Gastrocnemius medialis (tissue), 4 donors: ENCODE measurements at regions not wholly inside any gene's neighbourhood (a gene's known extent, or its start where the extent isn't known, plus 50 kb on each side); places are given as distances from the start of the nearest gene placed in this dataset.
"Not testable (repeated sequence)": the region's sequence is repeated elsewhere in the genome, so short reads cannot be mapped to it uniquely, and the experiment has no call there.

Experiments used
- CTCF ChIP-seq, 5 experiments: fragments of 450-650 bp in 3 of 5; fragments of 200-600 bp in 2 of 5; sonication (generic) in 2 of 5; IDR thresholded peaks in 4 of 5; conservative IDR thresholded peaks in 1 of 5; 1 replicate in 4 of 5; 2 replicates in 1 of 5; pipeline ENCODE4 v1.5.1; 2016 to 2019; ENCODE audit warnings: antibody characterized with exemption in 5 of 5, mild to moderate bottlenecking in 3 of 5, moderate library complexity in 3 of 5
- POLR2A ChIP-seq, 2 donors: fragments of 450-650 bp; IDR thresholded peaks; one replicate each; pipeline ENCODE4 v1.6.1; 2017; ENCODE audit warnings: antibody characterized with exemption in 2 of 2, mild to moderate bottlenecking in 2 of 2, moderate library complexity in 2 of 2

DNA sequence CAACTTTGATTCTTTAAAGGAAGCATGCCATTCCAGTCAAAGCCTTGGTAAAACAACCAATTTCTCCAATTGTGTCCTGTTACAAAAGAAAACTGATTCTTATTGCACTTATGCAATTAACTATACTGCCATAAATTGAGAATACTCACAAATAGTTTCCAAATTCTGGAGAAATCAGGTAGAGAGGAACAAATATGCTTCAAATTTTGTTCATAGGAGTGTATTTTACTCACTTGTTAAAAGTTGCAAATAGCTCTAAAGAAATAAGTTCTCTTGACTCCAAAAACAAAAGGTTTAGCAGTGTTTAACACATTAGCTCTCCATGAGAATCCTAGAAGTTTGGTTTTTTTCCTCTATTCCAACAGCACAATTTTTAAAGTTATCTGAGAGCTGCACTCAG is 176.1 kb upstream of the SMAD3 start:
- not testable (repeated sequence) for TF ChIP-seq CTCF (IDR thresholded peaks at IDR 0.05 in 4 of 5, conservative IDR thresholded peaks at IDR 0.05 in 1 of 5); POLR2A (IDR thresholded peaks at IDR 0.05)
